GM18526 (cell line): ENCODE measurements at regions not wholly inside any gene's neighbourhood (a gene's known extent, or its start where the extent isn't known, plus 50 kb on each side); places are given as distances from the start of the nearest gene placed in this dataset.

Experiments used
- POLR2A ChIP-seq: IDR thresholded peaks from 3 replicates; pipeline ENCODE4 v1.6.1; 2011; ENCODE audit not compliant: insufficient read length; ENCODE audit errors: extremely low read depth

DNA sequence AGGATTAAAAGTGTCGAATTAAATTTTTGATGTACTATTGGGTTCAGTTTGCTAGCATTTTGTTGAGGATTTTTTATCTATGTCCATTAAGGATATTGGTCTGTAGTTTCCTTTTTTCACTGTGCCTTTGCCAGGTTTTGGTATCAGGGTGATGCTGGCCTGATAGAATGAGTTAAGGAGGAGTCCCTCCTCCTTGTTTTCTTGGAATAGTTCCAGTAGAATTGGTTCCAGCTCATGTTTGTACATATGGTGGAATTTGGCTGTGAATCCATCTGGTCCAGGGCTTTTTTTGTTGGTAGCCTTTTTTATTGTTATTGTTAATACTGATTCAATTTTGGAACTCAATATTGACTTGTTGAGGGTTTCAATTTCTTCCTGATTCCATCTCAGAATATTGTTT, 141.8 kb downstream of the SIM1 start:
- TF ChIP-seq POLR2A = no peak

DNA sequence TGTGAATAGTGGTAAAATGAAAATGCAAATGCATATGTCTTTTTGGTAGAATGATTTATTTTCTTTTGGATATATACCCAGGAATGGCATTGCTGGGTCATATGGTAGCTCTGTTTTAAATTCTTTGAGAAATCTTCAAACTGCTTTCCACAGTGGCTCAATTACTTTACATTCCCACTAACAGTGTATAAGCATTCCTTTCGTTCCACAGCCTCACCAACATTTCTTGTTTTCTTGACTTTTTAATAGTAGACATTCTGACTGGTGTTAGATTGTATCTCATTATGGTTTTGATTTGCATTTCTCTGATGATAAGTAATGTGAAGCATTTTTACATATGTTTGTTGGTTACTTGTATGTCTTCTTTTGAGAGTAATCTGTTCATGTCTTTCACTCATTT, 144.0 kb downstream of the SIM1 start:
- TF ChIP-seq POLR2A = no peak

DNA sequence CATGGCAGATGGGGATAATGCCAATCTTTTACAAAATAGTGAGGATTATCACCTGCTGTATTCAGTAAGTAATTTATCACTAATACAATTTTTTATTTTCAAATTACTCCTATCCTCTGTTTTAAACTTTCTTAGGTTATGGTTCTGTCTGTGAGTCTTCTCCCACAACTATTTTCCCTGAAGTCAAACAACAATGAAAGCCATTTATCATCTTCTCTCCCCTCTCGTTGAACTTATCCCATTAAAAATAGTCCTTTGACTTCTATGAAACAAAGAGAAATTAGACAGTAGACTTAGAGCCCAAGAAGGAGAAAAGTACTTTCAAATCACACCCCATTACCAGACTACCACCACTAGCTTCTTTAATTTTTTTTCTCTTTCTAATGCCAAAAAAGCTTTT, 147.7 kb downstream of the SIM1 start:
- TF ChIP-seq POLR2A = no peak

DNA sequence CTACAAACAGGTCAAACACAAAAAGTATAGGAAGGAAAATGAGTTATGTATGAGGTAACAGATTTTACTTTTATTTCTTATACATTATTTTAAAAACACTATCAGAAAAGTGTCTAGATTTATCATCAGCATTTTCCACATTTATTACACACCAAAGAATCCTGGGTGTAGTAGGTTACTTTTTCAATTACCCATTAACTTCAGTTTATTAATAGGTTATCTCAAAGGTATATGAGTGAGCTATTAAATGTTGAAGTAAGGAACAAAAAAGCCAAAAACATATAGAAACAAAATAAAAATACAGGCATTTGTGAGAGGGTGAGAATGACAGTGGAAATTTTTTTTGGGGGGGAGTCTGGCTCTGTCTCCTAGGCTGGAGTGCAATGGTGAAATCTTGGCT, 150.5 kb downstream of the SIM1 start:
- TF ChIP-seq POLR2A = no peak

DNA sequence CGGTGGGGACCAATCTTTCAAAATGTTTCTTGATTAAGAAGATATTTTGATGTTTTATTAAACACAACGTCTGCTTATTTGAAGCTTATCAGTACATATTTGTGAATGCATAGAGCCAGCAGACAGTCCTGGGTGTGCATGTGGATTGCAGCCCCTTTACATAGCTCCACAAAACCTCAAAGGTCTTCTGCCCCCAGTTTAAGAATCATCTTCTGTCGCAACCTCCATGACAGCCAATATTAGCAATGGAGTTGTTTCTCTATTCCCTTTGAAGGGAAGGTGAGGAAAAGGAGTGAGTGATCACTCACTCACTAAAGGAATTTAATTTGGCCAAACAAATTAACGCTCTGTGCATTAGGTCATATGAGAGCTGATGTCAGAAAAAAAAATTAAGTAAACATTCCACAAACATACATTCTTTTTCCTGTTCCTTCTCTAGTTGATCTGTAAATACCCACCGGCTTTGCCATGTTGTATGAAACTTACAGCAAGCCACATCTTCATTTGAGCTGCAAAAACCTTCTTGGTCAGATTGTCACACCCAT, 152.9 kb downstream of the SIM1 start:
- TF ChIP-seq POLR2A = no peak

DNA sequence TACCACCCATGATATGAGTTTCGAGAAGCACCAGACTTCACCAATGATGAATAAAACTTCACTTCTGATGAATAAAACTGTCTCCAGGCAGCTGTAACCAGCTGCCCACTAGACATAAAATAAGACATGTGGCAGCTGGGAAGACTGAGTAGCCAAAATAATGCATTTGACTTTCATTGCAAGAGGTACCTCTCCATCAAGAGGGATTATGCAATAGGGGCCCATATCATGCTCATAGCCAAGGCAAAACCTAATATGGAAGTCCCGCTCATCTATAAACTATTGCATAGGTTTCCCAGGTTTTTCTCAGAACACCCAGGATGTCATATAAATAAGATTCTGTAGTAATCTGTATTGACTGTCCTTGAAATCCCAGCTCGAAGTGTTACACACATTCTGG, 155.5 kb downstream of the SIM1 start:
- no peak for TF ChIP-seq POLR2A

DNA sequence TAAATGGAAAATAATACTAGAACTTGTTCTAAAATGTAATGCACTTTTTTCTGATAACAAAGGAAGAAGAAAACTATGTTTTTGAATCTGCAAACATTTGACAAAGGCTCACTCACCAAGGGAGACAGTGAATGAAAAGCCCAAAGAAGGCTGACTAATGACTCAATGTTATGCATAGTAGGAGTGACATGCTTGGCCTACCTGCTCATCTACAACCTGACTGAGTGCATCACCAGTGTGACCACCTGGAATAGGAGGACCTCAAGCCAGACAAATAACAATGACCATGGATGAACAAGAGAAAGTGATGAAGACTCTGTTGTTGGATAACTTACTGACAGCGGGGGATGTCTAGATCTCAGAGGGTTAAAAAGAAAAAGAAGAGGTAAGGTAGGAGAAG, 157.2 kb downstream of the SIM1 start:
- no peak for TF ChIP-seq POLR2A

DNA sequence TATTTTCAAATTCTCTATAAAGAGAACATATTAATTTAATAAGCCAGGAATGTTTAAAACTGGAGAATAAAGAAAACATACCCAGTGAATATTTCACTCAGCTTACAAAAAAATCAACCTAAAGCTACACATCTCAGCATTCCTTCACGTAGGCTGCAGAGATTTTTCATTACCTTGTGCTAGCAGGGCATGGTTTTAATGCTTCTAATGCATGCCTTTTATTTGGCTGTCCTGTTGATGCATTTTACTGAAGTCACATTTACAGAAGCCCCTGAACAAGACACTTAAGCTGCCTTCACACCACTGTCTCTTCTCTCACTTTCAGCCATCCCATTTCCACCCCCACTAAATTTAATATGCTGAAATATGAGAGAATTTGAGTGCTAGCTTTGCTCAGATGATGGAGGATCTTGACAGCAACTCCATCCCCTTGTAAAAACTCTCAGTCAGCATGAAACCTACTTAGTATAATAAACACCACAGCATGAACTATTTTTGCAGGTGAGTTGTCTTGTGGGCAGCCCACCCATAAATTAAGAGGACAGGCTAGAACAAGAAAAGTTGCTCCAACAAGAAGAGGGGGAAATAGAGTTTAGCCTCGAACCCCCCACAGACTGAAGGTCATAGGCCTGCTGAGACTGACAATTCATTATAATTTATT, 159.4 kb downstream of the SIM1 start:
- TF ChIP-seq POLR2A = no peak

DNA sequence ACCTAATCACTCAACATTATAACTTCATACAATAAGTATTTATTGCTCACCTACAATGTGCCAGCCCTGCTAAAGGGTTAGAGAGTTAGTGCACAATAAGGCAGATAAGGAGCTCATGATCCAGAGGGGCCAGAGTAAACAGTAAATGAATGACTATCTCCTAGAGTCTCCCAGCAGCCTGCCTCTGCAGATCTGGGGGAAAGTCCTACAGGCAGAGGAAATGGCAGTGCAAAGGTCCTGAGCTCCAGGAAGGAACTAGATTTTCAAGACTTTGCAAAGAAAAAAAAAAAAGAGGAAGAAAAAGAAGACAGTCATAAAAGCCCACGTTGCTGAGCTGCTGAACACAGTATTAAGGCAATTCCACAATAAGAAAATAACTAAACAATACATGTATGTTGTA, 160.1 kb downstream of the SIM1 start:
- no peak for TF ChIP-seq POLR2A

DNA sequence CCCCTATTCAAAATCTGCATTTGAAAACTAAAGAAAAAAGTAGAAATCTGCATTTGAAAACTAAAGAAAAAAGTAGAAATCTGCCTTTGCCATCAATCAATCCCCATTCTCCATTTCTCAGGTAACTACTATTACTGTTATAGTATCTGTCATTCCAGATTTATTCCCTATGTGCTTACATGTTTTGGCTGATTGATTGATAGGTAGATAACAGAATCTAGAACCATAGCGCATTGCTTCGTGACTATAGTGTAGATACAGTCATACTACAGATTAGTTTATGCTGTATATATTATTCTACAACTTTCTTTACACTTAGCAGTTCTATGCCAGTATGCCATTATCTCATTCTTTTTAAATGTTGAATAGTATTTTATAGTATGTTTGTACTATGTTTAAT, 163.0 kb downstream of the SIM1 start:
- no peak for TF ChIP-seq POLR2A

DNA sequence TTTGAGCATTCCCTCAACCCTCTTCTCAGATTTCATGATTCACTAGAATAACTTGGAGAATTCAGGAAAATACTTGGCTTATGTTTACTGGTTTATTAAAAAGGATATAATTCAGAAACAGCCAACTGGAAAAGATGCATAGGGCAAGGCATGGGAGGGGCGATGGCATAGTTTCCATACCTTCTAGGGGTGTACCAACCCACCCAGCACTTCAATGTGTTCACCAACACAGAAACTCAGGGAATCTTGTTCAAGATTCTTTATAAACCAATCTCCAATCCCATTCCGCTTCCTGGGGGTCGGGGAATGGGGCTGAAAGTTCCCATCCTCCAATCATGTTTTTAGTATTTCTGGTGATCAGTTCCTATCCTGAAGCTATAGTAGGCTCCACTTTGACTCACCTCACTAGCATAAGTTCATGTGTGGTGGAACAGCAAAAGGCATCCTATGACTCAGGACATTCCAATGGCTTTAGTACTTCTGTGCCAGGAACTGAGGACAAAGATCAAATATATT, 164.4 kb downstream of the SIM1 start:
- no peak for TF ChIP-seq POLR2A

DNA sequence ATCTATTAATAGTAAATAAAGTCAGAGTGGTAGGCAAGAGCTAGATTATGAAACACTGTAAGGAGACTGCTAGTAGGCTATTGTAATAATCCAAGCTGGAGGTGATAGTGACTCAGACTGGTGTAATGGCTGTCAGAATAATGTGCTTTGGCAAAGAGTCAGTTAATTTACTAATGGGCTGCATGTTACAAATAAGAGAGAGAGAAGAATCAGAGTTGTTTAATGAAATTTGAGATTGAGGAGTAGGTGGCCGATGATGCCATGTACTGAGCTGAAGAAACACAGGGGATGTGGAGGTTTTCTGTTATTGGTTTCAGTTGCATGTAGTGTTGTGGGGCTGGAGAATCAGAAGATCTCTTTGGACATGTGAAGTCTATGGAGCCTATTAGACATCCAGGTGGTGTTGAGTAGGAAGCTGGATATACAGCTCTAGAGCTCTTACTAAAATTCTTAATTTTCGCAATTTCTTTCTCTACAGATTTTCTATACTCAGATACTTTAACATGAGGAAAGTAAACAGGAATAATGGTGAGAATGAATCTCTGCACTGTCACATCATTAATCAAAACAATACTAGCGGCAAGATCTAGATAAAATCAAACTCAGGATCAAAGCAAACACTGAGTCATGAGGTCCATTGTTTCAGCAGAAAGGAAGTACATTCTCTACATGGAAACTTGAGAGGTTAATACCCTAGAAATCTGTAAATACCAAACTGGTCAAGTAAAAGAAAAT, 167.7 kb downstream of the SIM1 start:
- no peak for TF ChIP-seq POLR2A

DNA sequence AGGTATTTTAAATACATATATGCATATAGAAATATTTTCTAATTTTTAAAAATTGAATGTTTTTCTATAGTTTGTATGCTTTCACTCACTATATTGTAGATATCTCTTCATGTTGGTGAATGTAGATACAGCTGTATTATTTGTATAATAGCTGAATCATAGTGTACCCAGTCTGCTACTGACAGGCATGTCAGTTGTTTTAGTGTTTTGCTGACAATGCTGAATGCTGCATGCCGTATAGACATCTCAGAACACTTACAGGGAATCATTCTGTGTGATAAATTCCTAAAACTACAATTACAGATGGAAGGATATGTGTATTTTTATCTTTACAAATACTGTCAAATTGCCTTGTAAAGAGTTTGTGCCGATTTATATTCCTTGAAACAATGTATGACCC, 175.4 kb downstream of the SIM1 start:
- no peak for TF ChIP-seq POLR2A

DNA sequence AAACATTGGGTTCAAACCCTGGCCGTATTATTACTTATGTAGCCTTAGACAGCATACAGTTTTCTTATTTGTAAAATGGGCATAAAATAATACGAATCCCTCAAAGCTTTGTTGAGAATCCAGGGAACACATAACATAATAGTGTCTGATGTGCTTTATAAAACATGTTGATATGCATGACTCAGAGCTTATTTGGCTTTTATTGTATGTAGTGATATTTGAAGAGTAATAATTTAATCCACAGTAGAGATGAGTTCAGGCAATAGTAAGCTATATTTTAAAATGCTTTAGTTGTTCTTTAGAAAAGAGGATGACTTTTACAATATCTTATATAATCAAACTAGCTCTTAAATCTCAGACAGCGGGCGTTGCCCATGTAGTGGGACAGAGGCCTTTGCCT, 176.4 kb downstream of the SIM1 start:
- no peak for TF ChIP-seq POLR2A

DNA sequence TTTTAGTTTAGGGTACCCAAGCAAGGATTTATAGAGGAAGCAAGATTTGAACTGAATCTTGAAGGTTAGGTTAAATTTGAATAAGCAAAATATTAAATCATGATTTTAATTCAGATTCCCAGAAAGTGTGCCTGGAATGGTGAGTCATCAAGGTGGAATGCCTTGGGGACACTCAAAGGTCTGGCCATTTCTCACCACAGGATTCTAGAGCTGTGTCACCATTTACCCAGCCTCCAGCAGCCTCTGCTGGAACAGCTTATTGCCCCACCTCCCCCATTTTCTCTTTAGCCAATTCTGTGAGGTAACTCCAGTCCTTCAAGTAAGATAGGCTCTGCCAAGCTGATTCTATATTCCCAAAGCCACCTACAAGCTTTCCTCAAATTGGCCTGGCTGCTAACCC, 181.4 kb downstream of the SIM1 start:
- TF ChIP-seq POLR2A = no peak

DNA sequence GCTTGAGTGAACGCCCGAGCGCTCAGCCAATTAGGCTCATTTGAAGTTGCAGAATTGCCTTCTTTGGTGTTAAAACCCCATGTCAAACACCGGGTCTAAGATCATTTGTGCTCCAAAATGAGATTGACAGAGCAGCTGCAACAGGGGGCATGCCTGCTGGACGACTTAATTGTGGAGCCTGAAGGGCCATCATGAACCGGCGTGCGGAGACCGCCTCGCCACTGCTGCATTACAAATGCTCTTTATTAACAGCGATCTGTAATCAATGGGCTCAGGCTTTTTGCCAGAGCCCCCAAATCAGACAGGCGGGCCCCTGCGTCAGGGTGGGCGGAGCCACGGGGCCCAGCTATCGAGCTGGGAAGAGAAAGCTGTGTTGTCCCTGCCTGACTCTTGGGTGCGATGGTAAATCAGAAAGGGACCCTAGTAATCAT, 183.2 kb downstream of the SIM1 start:
- TF ChIP-seq POLR2A = no peak

DNA sequence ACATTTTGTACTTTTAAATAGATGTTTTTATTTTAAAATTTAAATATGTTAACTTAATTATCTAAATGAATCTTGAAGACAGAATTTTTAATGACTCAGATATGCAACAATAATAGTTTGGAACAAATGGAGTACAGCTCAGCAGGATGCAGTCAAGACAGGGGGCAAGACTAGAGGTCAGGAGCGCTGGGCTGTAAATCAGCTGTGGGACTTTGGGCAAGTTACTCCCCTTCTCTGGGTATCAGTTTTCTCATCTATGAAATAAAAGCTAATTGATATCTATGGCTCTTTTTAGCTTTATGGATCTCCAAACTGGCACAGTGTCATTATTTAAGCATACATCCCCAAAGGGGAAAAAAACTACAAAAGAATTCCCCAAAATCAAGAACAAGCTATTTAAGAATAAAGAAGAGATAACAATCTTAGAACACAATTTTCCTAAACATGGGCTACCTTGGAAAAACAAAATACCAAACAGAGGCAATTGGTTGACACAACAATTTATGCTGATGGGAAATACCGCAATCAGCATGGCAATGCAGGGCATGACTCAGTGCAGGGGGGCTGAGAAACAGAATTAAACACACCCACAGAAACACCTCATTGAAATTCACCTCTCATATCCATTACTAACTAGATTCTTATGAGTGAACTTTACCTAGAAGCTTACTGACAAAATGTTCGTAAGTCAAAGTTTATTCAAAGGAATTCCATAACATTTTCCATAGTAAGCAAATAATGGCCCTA, 188.2 kb downstream of the SIM1 start:
- TF ChIP-seq POLR2A = no peak
